Sciatic nerve (tissue), 2 donors: ENCODE measurements at regions not wholly inside any gene's neighbourhood (a gene's known extent, or its start where the extent isn't known, plus 50 kb on each side); places are given as distances from the start of the nearest gene placed in this dataset.
A peak's percentile ranks its signal among the peaks of the same experiment; 100 is the strongest.

Source experiments
- ATAC-seq: fragments of 200-7000 bp; cut with Tn5 transposase; one replicate; pipeline ENCODE4 v1.9.1; 2020; ENCODE audit warnings: mild to moderate bottlenecking, moderate library complexity
- DNase-seq: peaks from one replicate; pipeline ENCODE4 v3.0.0-alpha.2; 2020; ENCODE audit warnings: low spot score
- intact Hi-C: fragments of 100-400 bp; cut with DNase I; formaldehyde crosslinking; loops from one replicate; pipeline ENCODE4 v1.14.2; 2022
- donor health status: DM: no; HTN: no; CAD: no.
- donor health status: DM: no; HTN: no; CAD: no.

- ATAC-seq (no peak), DNase-seq (no peak)
- intact Hi-C loops = no loop called here
Measured at GRCh38 chr7:120097020-120097419, 176.0 kb upstream of the KCND2 start.

GRCh38 chr7:120097774-120098173 is 175.2 kb upstream of the KCND2 start:
- no peak for ATAC-seq
- no peak for DNase-seq
- intact Hi-C loops = no loop called here

DNA sequence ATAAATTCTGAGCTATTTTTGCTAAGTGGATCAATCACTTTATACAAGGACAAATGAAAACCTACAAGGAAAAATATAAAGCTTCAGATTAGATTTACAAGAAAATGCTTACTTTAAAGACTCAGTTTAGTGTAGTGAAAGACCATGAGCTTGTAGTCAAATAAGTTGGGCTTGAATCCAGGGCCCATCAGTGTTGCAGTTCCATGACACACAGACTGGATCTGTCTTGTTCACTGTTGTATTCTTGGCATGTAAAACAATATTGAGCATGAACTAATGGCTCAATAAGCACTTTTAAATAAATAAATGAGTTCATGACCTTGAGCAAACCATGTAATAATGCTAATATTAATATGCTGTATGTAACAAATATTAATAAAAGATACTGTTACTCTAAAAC is 164.6 kb upstream of the KCND2 start:
- DNase-seq (no peak), ATAC-seq (no peak)
- intact Hi-C loops = no loop called here

GRCh38 chr7:120110169-120110568 is 162.8 kb upstream of the KCND2 start:
- ATAC-seq (no peak), DNase-seq (no peak)
- intact Hi-C loops = no loop called here

- no peak for DNase-seq
- intact Hi-C loops = no loop called here
- ATAC-seq = no peak
Measured at GRCh38 chr7:120114626-120115025, 158.3 kb upstream of the KCND2 start.

- intact Hi-C loops = no loop called here
- no peak for ATAC-seq
Measured at GRCh38 chr7:120123528-120123927, 149.4 kb upstream of the KCND2 start.

DNA sequence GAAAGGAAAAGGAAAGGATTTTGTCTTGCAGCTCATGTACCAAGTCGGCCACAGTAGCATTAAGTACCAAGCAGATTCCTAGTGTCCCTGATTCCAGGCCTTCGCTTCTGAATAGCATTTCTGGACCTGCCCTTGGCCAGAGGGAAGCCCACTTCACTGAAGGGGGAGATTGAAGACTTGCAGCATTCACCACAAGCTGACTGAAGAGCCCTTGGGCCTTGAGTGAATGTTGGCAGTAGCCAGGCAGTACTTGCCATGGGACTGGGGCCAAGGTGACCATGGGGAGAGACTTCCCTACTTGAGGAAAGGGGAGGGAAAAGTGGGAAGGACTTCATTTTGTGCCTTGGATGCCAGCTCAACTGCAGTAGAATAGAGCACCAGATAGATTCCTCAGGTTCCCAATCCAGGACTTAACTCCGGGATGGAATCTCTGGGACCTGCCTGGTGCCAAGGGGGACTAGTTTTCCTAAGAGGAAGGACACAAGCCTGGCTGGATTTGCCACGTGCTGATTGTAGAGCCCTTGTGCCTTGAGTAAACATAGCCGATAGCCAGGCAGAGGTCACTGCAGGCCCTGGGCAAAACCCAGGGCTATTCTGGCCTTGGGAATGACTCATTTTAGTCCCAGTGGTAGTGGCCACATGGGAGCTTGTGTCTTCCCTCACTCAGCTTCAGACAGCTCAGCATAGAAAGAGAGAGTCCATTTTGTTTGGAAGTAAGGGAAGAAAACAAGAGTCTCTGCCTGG is 141.7 kb upstream of the KCND2 start:
- ATAC-seq (no peak), DNase-seq (no peak)
- intact Hi-C loops = no loop called here

More at GRCh38 chr7:120123528-120123927, 149.4 kb upstream of the KCND2 start:
- DNase-seq = no peak

DNA sequence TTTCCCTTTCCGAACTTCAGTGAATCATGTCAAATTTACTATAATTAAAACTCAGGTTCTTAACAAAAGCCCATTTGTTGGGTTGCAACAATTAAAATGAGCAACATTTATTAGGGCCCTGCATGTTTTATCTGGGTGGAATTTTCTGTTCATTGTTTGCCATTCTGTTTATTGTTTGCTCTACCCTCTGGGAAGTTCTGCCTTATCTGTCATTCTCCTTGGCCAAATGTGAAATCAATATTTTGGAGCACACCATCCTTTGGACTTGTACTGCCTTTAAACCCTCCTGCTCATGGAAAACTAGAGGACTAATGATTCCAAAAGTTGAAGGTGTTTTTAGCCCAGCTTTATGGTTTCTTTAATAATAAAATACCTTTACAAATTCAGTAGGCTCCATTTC is 134.5 kb upstream of the KCND2 start:
- DNase-seq = no peak
- ATAC-seq = no peak
- intact Hi-C loops = no loop called here

GRCh38 chr7:120156476-120156875 is 116.5 kb upstream of the KCND2 start:
- ATAC-seq (no peak), DNase-seq (no peak)
- intact Hi-C loops = no loop called here

- DNase-seq = no peak
- intact Hi-C loops = no loop called here
- no peak for ATAC-seq
Measured at GRCh38 chr7:120160166-120160565, 112.8 kb upstream of the KCND2 start.

GRCh38 chr7:120163449-120163848 is 109.5 kb upstream of the KCND2 start:
- DNase-seq (no peak), ATAC-seq (no peak)
- intact Hi-C loops = no loop called here

GRCh38 chr7:120165227-120165626 is 107.7 kb upstream of the KCND2 start:
- ATAC-seq (no peak), DNase-seq (no peak)
- intact Hi-C loops = no loop called here

- ATAC-seq (peak; percentile 90), DNase-seq (no peak)
- intact Hi-C loops = no loop called here
Measured at GRCh38 chr7:120168066-120168465, 104.9 kb upstream of the KCND2 start.

- DNase-seq = no peak
- no peak for ATAC-seq
- intact Hi-C loops = no loop called here
Measured at GRCh38 chr7:120169996-120170783, 102.8 kb upstream of the KCND2 start.

DNA sequence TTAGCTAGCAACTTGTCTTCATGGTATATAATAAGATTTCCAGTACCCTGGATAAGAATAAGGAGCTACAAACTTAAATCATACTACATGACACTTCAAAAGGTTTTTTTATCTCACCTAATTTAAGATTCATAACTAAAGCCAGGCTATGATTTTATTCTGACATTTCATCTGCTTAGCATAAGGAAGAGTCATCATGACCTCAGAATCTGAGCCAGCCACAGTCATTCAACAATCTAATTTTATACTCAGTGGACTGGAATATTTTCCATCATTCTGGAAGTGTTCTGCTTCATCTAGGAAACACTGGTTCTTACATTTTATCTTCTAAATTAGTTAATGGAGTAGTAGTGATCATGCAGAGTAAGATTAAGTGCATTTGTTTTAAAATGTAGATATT is 102.1 kb upstream of the KCND2 start:
- ATAC-seq (peak; percentile 28), DNase-seq (no peak)
- intact Hi-C loops = no loop called here

DNA sequence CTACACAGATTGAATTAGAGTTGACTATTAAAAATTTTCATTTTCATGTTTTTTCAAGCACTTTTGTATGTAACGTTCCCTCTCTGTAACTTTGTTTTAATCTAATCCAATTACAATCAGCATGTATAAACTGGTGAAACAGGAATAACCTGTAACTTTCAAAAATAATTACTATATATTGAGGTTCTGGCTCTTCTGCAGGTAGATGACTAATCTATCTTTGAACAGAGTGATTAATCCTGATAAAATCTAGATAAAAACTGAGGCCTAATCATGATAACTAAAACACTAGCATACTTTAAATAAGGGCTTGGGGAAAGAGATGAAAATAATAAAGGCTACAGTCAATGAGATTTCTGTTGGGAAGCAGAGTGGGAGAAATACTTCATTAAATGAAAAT is 101.6 kb upstream of the KCND2 start:
- DNase-seq = no peak
- intact Hi-C loops = no loop called here
- ATAC-seq = no peak

DNA sequence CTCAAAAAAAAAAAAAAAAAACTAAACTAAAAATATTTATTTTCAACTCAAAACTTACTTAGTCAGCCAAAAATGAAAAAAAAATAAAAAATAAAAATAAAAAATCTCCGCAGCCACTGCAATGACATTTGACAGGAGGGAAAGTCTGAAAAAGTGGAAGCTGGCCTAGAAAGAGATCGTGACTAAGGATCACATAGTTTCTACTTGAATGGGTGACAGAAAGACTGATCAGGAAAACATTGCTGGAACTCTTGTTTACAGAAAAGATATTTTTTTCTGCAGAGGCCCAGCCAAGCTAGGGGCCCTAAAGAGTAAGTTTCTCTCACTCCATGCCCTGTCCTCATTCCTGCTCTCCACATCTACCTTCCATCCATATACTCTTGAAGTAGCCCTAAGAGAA is 92.8 kb upstream of the KCND2 start:
- ATAC-seq (peak; percentile 58), DNase-seq (no peak)
- intact Hi-C loops = no loop called here

- ATAC-seq = no peak
- DNase-seq = no peak
- intact Hi-C loops = no loop called here
Measured at GRCh38 chr7:120181499-120181898, 91.5 kb upstream of the KCND2 start.

- DNase-seq (no peak), ATAC-seq (peak; percentile 45)
- intact Hi-C loops = no loop called here
Measured at GRCh38 chr7:120184866-120185265, 88.1 kb upstream of the KCND2 start.

DNA sequence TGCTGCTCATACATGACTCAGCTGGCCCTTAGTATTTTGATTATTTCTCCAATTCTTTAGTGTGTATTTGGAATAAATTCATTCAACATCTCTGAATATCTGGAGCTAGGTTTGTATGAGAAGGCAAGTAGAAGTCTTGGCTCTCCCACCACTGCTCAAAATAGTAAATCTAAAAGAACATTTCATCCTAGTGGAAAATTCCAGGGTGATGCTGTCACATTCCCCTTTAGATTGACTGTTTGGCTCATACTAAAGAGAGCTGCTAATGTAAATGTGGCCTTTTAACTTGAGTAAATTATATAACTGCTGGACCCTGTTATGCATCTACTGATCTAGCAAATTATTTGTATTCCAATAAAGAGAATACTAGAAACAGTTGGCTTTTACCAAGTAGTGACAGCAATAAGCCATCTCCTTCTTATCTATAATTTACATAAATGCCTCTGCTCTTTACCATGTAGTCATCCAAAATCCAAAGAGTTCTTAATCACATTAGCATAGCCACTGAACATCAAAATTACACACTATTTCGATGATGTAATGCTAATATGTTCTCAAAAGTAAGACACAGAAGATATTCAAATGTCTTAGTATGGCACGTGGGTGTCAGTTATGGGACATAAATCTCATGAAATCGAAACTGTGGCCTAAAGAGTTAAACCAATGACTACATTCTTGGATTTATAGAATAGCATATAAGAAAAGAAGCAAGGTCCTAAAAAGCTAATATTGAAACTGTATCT is 86.9 kb upstream of the KCND2 start:
- no peak for ATAC-seq
- intact Hi-C loops = no loop called here
- DNase-seq = no peak
